Prostate gland (tissue), 2 donors: ENCODE measurements at regions not wholly inside any gene's neighbourhood (a gene's known extent, or its start where the extent isn't known, plus 50 kb on each side); places are given as distances from the start of the nearest gene placed in this dataset.

Experiments
- POLR2A ChIP-seq: fragments of 450-650 bp; IDR thresholded peaks from one replicate; pipeline ENCODE4 v1.6.1; 2016; ENCODE audit warnings: antibody characterized with exemption, mild to moderate bottlenecking
- POLR2AphosphoS5 ChIP-seq: sonication (generic); formaldehyde crosslinking; IDR thresholded peaks from one replicate; pipeline ENCODE4 v1.6.1; 2017; ENCODE audit warnings: antibody characterized with exemption
- TF ChIP-seq, protein P1 (sequence below), 4 experiments: fragments of 200-600 bp in 2 of 4; fragments of 450-650 bp in 2 of 4; sonication (generic) in 2 of 4; IDR thresholded peaks; 1 replicate in 3 of 4; 2 replicates in 1 of 4; pipeline ENCODE4 v1.5.1; 2016 to 2019; ENCODE audit warnings: antibody characterized with exemption in 4 of 4, mild to moderate bottlenecking in 2 of 4, moderate library complexity in 2 of 4

DNA sequence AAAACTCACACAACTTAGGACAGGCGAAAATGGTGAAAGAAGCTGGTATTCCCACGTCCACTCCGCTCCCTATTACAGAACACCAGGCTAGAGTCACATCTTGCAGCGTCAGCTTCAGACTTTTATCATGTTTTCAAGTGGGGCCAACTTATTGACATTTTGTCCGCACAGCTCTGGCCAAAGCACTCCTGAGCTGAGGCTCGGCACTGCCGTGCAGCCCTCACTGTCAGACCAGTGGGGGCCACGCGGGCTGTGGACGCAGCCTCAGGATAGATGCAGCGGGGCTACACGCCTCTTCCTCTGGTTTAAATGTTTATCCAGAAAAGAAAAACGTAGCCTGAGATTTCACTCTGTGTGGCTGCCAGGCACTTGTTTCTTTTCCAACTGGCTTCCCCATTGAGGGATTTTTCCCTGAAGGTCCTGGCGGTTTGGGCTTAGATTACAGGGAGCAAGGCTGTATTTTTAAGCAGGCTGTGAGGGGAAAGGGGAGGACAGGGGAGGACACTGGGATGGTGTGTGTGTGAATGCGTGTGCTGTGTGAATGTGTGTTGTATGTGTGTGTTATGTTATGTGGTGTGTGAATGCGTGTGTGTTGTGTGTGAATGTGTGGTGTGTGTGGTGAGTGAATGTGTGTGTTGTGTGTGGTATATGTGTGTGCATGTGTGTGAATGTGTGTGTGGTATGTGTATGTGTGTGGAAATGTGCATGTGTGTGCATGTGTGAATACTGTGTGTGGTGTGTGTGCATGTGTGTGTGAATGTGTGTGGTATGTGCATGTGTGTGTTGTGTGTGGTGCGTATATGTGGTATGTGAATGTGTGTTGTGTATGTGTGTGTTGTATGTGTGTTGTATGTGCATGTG is 267.6 kb downstream of the DCDC2C start:
- TF ChIP-seq, protein P1, sequence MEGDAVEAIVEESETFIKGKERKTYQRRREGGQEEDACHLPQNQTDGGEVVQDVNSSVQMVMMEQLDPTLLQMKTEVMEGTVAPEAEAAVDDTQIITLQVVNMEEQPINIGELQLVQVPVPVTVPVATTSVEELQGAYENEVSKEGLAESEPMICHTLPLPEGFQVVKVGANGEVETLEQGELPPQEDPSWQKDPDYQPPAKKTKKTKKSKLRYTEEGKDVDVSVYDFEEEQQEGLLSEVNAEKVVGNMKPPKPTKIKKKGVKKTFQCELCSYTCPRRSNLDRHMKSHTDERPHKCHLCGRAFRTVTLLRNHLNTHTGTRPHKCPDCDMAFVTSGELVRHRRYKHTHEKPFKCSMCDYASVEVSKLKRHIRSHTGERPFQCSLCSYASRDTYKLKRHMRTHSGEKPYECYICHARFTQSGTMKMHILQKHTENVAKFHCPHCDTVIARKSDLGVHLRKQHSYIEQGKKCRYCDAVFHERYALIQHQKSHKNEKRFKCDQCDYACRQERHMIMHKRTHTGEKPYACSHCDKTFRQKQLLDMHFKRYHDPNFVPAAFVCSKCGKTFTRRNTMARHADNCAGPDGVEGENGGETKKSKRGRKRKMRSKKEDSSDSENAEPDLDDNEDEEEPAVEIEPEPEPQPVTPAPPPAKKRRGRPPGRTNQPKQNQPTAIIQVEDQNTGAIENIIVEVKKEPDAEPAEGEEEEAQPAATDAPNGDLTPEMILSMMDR (IDR thresholded peaks at IDR 0.05), result no peak
- no peak for TF ChIP-seq POLR2AphosphoS5
- no peak for TF ChIP-seq POLR2A
